Sciatic nerve (tissue), 2 donors: ENCODE measurements at regions not wholly inside any gene's neighbourhood (a gene's known extent, or its start where the extent isn't known, plus 50 kb on each side); places are given as distances from the start of the nearest gene placed in this dataset.

Source experiments
- ATAC-seq: fragments of 200-7000 bp; cut with Tn5 transposase; one replicate; pipeline ENCODE4 v1.9.1; 2020; ENCODE audit warnings: mild to moderate bottlenecking, moderate library complexity
- DNase-seq: peaks from one replicate; pipeline ENCODE4 v3.0.0-alpha.2; 2020; ENCODE audit warnings: low spot score
- intact Hi-C: fragments of 100-400 bp; cut with DNase I; formaldehyde crosslinking; loops from one replicate; pipeline ENCODE4 v1.14.2; 2022
- donor health status: DM: no; HTN: no; CAD: no.
- donor health status: DM: no; HTN: no; CAD: no.

GRCh38 chr4:135166661-135167060 is 965.1 kb upstream of the PABPC4L start:
- ATAC-seq = no peak
- intact Hi-C loops = no loop called here
- DNase-seq = no peak

- ATAC-seq = no peak
- DNase-seq = no peak
- intact Hi-C loops = no loop called here
Observed at GRCh38 chr4:135164601-135165000, 963.0 kb upstream of the PABPC4L start.

GRCh38 chr4:135144498-135144897 is 942.9 kb upstream of the PABPC4L start:
- DNase-seq (no peak), ATAC-seq (no peak)
- intact Hi-C loops = no loop called here

- ATAC-seq = no peak
- no peak for DNase-seq
- intact Hi-C loops = no loop called here
Observed at GRCh38 chr4:135124196-135124595, 922.6 kb upstream of the PABPC4L start.

GRCh38 chr4:135123632-135124031 is 922.0 kb upstream of the PABPC4L start:
- ATAC-seq (no peak), DNase-seq (no peak)
- intact Hi-C loops = no loop called here

GRCh38 chr4:135122457-135122856 is 920.9 kb upstream of the PABPC4L start:
- no peak for ATAC-seq
- intact Hi-C loops = no loop called here

GRCh38 chr4:135120195-135120594 is 918.6 kb upstream of the PABPC4L start:
- no peak for DNase-seq
- ATAC-seq = no peak
- intact Hi-C loops = no loop called here

More at GRCh38 chr4:135122457-135122856, 920.9 kb upstream of the PABPC4L start:
- no peak for DNase-seq

GRCh38 chr4:135114079-135114478 is 912.5 kb upstream of the PABPC4L start:
- ATAC-seq (no peak), DNase-seq (no peak)
- intact Hi-C loops = no loop called here

GRCh38 chr4:135098061-135098460 is 896.5 kb upstream of the PABPC4L start:
- intact Hi-C loops = no loop called here
- ATAC-seq (no peak), DNase-seq (no peak)

- ATAC-seq = no peak
- intact Hi-C loops = no loop called here
- DNase-seq = no peak
Observed at GRCh38 chr4:135073389-135073788, 871.8 kb upstream of the PABPC4L start.

GRCh38 chr4:135072553-135072952 is 871.0 kb upstream of the PABPC4L start:
- DNase-seq = no peak
- no peak for ATAC-seq
- intact Hi-C loops = no loop called here

GRCh38 chr4:135065366-135065765 is 863.8 kb upstream of the PABPC4L start:
- DNase-seq (no peak), ATAC-seq (no peak)
- intact Hi-C loops = no loop called here

- ATAC-seq (no peak), DNase-seq (no peak)
- intact Hi-C loops = loop anchor here (1.0 kb wide), 1 partner anchor 32 kb away; no protein-coding TSS in a partner anchor
Observed at GRCh38 chr4:135050086-135050717, 848.6 kb upstream of the PABPC4L start.

GRCh38 chr4:135032670-135033069 is 831.1 kb upstream of the PABPC4L start:
- intact Hi-C loops = no loop called here
- no peak for ATAC-seq
- DNase-seq = no peak

GRCh38 chr4:135015771-135016170 is 814.2 kb upstream of the PABPC4L start:
- no peak for ATAC-seq
- intact Hi-C loops = no loop called here
- DNase-seq = no peak

- no peak for DNase-seq
- no peak for ATAC-seq
- intact Hi-C loops = no loop called here
Observed at GRCh38 chr4:135007400-135007799, 805.8 kb upstream of the PABPC4L start.

- intact Hi-C loops = no loop called here
- ATAC-seq (no peak), DNase-seq (no peak)
Observed at GRCh38 chr4:134999169-134999568, 797.6 kb upstream of the PABPC4L start.

- DNase-seq = no peak
- intact Hi-C loops = no loop called here
- ATAC-seq = no peak
Observed at GRCh38 chr4:134961963-134962362, 760.4 kb upstream of the PABPC4L start.

- ATAC-seq (no peak), DNase-seq (no peak)
- intact Hi-C loops = no loop called here
Observed at GRCh38 chr4:134958862-134959261, 757.3 kb upstream of the PABPC4L start.

GRCh38 chr4:134955059-134955458 is 753.5 kb upstream of the PABPC4L start:
- DNase-seq (no peak), ATAC-seq (no peak)
- intact Hi-C loops = no loop called here

- intact Hi-C loops = no loop called here
- DNase-seq (no peak), ATAC-seq (no peak)
Observed at GRCh38 chr4:134952775-134953174, 751.2 kb upstream of the PABPC4L start.
